GM18519 (cell line): ENCODE measurements at regions not wholly inside any gene's neighbourhood (a gene's known extent, or its start where the extent isn't known, plus 50 kb on each side); places are given as distances from the start of the nearest gene placed in this dataset.
"Not testable (repeated sequence)": the region's sequence is repeated elsewhere in the genome, so short reads cannot be mapped to it uniquely, and the experiment has no call there.

Experiments
- ATAC-seq: cut with Tn5 transposase; IDR thresholded peaks from one replicate; pipeline ENCODE4 v1.9.1; 2021; ENCODE audit warnings: mild to moderate bottlenecking, moderate library complexity; ENCODE audit not compliant: unreplicated experiment, low FRiP score

DNA sequence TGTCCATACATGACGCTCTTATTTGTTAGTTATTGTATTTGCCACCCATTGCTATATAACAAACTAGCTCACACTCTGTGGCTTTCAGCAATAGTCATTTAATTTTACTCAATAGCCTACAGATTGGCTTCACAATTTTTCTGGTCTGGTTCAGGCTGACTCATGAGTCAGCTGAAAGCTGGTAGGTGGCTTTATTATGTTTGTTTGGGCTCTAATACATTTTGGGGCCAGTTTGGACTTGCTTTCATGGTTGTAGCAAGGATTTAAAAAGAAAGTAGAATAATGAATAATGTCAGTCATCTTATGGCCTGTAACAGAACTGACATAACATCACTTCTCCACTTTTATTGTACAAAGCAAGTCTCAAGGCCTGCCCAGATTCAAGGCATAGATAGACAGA is 338.7 kb downstream of the LRRIQ3 start:
- ATAC-seq: no peak

DNA sequence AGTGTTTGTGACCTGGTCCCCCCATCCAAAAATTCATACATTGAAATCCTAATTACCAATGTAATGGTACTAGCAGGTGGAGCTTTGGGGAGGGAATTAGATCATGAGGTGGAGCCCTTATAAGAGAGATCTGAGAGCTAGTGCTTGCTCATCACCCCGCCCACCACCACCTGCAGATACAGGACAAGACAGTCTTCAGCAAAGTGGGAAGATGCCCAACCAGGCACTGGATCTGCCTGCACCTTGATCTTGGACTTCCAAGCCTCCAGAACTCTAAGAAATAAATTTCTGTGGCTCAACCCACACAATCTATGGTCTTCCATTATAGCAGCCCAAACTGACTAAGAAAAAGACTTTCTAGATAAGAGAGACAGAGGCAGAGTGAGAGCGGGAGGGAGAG is 343.4 kb downstream of the LRRIQ3 start:
- no peak for ATAC-seq

DNA sequence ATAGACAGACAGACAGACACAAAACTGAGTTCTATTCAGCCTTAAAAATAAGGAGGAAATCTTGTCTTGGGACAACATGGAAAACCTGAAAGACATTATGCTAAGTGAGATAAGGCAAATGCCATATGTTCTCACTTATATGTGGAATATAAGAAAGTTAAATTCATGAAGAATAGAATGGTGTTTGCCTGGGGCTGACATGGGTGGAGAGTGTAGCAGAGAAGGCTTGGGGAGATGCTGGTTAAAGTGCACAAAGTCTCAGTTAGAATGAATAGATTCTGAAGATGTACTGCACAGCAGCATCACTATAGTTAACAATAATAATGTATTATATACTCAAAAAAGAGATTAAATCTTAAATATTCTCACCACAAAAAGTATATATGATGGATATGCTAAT is 355.5 kb downstream of the LRRIQ3 start:
- ATAC-seq: no peak

DNA sequence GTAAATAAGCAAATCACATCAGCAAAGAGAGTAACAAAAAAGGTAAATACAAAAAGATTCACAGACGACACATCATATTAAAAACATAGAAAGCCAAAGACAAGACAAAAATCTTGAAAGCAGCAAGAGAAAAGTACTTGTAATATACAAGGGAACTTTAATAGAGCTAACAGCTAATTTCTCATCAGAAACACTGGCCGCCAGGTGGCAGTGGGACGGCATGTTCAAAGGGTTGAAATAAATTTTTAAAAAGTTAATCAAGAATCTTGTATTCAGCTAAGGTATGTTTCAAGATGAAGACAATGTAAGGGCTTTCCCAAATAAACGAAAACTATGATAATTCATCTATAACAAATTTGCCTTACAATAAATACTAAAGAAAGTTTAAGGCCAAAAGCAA is 358.1 kb downstream of the LRRIQ3 start:
- no peak for ATAC-seq

DNA sequence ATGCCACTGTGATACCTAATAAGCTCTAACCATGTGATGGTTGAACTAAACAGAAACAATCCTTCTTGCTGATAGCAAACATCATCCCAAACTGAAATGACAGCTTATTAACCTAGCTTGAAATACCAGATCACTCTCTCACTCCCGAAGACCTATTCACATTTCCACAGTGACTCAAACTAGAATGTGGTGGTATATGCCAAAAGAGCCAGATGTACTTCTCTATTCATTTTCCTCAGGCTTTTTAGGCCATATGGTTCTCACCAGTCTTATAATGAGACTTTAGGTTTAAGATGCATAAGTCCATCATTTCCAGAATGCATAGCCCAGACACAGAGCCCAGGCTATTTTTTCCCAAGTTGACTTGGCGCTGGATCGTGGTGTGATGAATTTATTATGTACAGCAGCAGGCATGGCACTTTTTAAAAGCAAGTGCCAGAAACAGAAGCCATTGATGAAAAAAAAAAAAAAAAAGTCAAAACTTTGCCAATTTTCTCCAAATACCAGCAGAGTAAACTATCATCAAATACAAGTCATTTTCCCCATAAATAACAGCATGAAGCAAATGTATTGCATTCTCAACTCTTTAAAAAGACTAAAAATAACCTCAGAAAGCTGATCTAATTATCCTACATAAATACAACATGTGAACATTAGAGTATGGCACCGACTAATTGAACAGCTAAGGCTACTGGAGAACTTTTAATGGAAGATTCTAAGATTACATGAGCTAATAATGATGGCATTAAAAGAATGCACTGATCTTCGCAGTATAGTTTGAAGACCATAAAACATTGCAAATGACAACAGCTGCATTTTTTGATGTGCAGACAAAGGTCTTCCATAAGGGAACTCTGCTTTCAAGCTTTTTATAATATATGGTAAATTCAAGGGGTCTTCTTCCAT is 365.4 kb downstream of the LRRIQ3 start:
- no peak for ATAC-seq

DNA sequence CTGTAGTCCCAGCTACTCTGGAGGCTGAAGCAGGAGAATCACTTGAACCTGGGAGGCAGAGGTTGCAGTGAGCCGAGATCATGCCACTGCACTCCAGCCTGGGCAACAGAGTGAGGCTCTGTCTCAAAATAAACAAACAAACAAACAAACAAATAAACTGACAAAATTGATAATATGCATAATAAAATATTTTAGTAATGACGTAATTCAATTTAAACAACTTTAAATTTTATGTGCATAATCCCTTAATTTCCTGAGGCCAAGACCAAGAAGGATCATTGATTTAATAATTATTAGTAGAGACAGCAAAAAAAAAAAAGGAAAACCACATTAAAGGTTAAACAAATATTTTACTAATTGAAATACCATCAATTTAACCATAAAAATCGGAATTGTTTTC is 370.7 kb downstream of the LRRIQ3 start:
- ATAC-seq: not testable (repeated sequence)

DNA sequence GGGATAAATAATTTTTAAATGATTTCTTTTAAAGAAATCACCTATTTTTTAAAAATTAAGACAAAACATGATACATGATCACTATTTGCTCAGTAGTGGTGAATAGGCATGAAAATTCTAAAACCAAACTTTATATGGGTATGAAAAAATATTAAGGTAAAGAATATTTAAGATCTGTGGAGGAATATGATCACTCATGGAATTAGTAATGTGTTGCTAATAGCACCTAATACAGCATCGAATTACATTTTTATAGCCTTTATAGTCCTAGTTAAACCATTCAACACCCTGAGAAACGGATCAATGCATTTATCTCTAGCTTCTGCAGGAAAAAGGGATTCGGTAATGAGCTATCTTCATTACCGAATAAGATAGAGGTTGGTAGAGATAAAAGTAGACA is 373.9 kb downstream of the LRRIQ3 start:
- no peak for ATAC-seq

DNA sequence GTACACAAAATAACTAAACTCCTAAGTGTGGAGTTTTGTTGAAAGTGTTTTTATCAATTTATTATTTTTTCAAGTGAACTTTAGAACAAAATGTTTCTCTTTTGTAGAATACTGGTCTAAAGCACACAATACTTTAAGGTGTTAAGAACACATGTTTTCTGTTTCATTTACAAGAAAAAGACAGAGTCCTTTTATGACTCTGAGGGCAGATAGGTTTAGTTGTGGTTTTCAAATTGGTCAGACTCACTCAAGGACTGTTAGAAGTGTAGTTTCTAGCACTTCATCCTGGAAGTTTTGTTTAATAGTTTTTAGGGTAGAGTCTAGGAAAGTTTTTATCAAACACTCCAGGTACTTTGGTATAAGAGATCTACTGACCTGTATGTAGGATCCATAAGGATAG is 376.5 kb downstream of the LRRIQ3 start:
- ATAC-seq: no peak

DNA sequence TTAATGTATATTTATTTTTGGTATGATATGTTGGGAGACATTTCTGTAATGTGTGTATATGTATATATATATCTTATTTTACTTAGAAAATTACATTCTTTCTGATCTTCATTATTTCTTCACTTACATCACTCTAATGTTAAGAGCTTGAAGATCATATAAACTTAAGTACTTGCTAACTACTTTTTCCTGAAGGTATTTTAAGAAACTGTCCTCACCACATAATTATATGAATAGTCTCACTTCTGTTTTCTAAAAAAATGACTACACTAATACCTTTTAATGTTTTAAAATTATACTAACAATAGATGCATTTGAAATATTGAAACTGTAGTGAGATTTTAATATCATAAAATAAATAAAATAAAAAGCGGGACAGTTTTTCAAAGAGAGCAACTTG is 377.1 kb downstream of the LRRIQ3 start:
- ATAC-seq: no peak

DNA sequence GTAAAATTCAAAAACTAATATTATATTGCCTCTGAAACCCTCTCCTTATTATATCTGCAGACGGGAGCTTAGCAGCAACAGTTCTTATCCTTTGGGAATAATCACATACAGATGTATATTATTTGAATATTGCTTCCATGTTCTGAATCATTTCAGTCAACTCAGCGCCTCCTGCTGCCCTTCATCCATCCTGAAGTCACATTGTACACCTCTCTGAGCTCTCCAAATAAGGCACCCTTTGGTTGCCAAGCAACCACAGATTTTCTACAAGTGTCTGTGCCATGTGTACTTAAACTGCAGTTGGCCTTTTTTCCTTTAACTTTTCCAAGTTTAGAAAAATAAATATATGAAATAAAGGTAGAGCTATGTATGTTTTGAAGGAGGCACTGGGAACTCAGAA is 384.3 kb downstream of the LRRIQ3 start:
- ATAC-seq: no peak

DNA sequence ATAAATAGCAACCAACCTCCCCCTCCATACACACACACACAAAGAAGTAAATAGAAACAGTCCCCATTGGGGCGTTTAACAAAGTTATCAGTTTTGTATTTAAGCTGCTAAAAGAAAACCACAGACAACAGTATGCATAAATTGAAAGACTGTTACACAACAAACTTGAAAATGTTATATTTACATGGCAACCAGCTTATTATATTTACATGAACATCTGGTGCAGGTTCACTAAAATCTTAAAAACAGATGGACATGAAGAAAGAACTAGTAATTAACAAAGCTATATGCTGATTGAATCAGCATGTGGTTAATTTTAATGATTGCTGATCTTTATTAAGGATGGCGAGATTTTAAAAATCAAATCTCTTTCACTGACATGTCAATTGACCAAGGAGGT is 384.7 kb downstream of the LRRIQ3 start:
- ATAC-seq: no peak

DNA sequence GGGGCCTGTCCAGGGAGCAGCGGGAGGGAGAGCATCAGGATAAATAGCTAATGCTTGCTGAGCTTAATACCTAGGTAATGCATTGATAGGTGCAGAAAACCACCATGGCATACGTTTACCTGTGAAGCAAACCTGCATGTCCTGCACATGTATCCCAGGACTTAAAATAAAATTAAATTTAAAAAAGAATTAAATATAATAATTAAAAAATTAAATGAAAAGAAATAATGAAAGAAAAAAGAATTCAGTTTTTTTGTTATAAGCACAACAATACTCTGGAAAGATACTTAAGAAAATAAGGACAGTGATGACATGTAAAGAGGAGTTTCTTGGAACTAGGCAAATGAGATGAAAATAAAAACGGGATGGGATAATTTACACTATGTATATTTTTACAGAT is 386.2 kb downstream of the LRRIQ3 start:
- ATAC-seq: no peak

DNA sequence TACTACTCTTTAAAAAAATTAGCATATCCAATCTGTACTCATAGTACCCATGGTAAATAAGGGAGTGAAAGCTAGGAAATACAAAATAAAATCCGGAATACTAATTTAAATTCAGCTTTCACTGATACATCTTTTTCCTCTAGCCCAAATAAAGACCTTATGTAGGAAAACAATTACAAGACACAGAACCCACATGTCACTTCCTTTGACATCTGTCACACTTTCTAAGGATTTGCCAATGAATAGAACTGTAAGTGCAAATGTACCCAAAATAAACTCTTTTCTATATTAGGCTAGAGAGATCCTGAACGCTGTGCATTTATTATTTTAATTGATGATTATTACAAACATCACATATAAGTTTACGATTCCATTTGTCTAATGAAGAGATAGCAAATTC is 393.0 kb downstream of the LRRIQ3 start:
- no peak for ATAC-seq

DNA sequence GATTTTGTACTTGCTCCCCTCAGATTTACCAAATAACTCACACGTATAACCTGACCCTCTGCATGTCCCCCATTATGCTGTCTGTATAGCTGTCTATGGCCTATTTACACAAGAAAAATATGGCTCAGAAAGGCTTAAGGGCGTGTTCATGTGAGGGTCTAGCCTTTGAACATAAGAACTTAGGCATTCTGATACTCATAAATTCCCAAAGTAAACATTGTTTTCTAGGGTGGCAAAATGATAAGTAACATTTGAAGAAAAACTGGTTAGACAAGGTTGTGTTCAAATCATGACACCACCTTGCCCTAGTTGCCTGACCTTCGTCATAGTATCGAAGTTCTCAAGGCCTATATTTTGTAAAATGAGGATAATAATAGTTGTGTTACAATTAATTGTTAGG is 394.6 kb downstream of the LRRIQ3 start:
- no peak for ATAC-seq

DNA sequence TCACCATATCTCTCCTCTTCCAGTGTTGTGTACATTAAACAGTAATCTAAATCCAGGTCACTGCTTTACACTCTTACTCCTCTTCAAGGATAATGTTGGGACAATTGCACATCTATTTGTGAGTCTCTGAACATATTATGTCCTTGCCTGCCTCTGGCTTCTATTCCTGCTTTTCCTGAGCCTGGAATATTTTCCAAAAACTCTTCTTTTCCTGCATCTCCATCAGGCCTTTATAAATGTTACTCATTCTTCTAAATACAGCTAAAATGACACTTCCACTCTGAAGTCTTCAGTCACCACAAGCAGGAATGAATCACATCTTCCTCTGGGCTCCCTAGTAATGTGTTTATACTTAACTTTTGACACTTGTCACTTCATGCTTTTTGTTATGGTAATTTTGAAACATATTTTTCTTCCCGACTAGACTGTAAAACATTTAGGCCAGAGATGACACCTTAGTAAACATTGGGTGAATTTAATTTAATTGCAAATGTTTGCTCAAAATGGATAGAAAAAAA is 396.0 kb downstream of the LRRIQ3 start:
- ATAC-seq: no peak

DNA sequence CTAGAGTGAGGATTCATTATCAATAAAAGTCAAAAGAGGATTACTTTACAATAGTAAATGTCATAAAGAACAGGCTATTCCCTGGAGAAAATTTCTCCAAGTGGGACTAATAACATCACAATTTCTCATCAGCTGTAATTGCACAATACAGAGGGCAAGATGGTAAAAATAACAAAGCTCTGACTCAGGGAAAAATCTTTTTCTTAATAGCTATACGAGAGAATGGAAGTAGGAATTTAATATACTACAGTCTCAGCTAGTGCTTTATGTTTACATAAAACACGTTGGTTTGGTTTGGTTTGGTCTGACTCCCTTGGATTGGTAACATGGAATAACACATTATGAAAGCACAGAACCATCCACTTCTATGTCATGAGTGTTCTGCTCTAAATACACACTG is 397.6 kb downstream of the LRRIQ3 start:
- ATAC-seq: no peak

DNA sequence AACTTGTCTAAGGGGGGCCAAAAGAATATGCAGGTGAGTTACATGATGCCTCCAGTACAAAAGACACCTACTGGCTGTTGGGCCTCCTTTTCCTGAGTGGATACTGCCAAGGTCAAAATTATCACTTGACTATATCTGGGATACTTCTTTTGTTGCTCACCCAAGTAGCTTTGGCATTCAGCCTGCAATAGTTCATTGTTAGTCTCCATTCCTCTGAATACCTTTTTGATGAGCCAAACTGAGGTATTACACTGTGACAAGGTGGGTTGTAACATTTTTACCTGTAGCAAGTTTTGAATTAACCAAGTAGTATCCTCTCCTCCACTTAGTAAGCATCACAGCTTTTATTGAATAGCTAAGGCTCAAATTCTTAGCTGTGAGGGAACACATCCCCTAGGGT is 408.0 kb downstream of the LRRIQ3 start:
- no peak for ATAC-seq

DNA sequence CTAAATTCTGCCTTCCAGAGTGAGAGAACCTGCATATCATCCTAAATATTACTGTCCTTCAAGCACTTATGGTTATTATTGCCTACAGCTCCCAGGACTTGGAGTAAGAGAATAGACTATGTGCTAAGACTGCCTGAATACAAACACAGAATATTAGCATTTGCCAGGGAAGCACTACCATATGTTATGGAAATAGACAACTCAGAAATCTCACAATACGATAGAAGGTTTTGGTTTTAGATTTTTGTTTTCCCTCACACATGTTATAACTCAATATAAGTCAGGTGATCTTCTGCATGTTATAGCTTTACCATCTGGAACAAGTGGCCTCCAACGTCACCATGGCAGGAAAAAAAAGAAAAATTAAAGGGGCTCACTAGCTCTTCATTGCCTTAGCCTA is 413.9 kb downstream of the LRRIQ3 start:
- ATAC-seq: no peak

DNA sequence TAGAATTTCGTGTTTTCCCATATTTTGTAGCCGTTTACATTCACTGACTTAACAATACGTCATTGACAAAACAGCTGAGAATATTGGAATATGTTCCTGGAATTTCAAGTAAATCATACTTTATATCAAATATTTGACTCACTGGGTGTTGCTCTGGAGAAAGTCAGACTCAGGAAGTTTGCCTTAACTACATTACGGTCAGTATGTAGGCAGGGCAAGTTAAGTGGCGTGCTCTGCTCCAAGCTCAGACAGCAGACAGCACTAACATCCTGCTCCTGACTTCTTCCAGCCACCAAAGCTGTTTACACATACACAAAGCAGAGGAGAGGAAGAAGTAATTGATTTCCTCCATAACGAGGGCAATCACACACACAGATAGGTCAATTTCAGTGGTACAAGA is 414.6 kb downstream of the LRRIQ3 start:
- no peak for ATAC-seq

DNA sequence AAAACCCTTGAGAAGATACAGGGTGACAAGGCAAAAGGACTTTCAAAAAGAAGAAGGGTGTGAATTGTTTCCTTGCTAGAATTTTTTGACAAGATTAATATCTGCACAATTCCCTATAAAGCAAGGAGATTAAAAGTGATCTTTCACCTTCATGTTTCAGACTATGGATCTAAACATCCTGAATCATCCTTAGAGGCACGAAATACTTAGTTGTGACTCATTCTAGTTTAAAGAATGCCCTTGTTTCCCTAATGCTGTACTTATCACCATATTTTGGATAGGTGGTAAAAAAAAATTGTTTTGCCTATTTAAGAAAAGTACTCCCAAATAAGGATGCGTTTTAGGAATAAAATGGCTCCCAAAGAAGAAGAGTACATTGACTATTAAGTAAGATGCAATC is 415.1 kb downstream of the LRRIQ3 start:
- no peak for ATAC-seq

DNA sequence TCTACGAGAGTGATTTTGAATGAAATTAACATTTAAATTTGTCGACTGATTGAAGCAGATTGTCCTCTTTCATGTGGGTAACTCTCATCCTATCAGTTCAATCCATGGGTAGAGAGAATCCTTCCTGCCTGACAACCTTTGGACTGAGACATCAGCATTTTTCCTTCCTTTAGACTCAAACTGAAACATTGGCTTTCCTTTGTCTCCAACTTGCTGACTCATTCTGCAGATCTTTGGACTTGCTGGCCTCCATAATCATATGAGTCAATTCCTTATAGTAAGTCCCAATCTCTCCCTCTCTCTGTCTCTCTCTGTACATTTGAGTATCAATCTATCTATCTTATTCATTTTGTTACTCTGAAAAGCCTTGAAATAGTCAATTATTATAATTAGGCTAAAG is 416.7 kb downstream of the LRRIQ3 start:
- no peak for ATAC-seq

DNA sequence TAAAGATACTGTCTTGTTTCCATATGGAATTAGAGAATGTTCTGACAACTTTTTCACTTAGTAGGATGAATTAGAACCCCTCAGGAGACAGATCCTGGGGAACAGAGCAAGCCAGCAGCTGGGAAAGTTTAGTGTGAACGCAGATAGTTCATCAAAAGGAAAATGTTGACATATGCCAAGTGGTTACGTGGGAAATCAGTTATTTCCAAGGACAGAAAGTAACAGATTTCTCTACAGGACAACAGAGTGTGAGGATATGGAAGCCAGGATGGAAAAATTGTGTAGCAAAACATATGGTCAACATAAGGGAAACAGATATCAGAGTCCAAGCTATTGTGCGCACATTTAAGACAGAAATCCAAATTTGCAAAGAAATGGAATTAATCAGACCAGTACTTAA is 419.5 kb downstream of the LRRIQ3 start:
- no peak for ATAC-seq
